ENCODE measurements at regions not wholly inside any gene's neighbourhood (a gene's known extent, or its start where the extent isn't known, plus 50 kb on each side); places are given as distances from the start of the nearest gene placed in this dataset.

- DNase-seq = no peak
Measured at GRCh38 chr11:35868491-35868890, 75.4 kb upstream of the LDLRAD3 start.

GRCh38 chr11:35873721-35874120 is 70.1 kb upstream of the LDLRAD3 start:
- DNase-seq = no peak

GRCh38 chr11:35874751-35875450 is 69.0 kb upstream of the LDLRAD3 start:
- DNase-seq = no peak

GRCh38 chr11:35875466-35875865 is 68.4 kb upstream of the LDLRAD3 start:
- DNase-seq = no peak

- DNase-seq = no peak
Measured at GRCh38 chr11:35876786-35877185, 67.1 kb upstream of the LDLRAD3 start.

- no peak for DNase-seq
Measured at GRCh38 chr11:35878741-35879140, 65.1 kb upstream of the LDLRAD3 start.

GRCh38 chr11:35879361-35879760 is 64.5 kb upstream of the LDLRAD3 start:
- no peak for DNase-seq

- DNase-seq = no peak
Measured at GRCh38 chr11:35886759-35887158, 57.1 kb upstream of the LDLRAD3 start.

- DNase-seq = no peak
Measured at GRCh38 chr11:35887737-35888136, 56.1 kb upstream of the LDLRAD3 start.

GRCh38 chr11:35888961-35889360 is 54.9 kb upstream of the LDLRAD3 start:
- DNase-seq = no peak

GRCh38 chr11:35891096-35891495 is 52.8 kb upstream of the LDLRAD3 start:
- no peak for DNase-seq

- DNase-seq = no peak
Measured at GRCh38 chr11:35892166-35892565, 51.7 kb upstream of the LDLRAD3 start.

GRCh38 chr11:35893796-35894475 is 49.9 kb upstream of the LDLRAD3 start:
- peak in 1 of 2 experiments; percentile 10 for DNase-seq

All from NCI-H524 (cell line).